PC-9 (cell line): ENCODE measurements at regions not wholly inside any gene's neighbourhood (a gene's known extent, or its start where the extent isn't known, plus 50 kb on each side); places are given as distances from the start of the nearest gene placed in this dataset.

Source experiments
- BruUV-seq: library from RNA; stranded (reverse); fragments of 400-500 nt; replicated peaks from 2 replicates; lab custom pipeline; 2021; lab: Mats Ljungman, UMichigan
- CTCF ChIA-PET: fragments of 300-600 bp; sonication (Branson Sonifier 250); formaldehyde crosslinking; loops from one replicate; lab custom pipeline; 2022; ENCODE audit warnings: antibody characterized with exemption; lab: Charles Lee
- POLR2A ChIA-PET: fragments of 300-600 bp; sonication (Branson Sonifier 250); formaldehyde crosslinking; loops from one replicate; lab custom pipeline; 2022; ENCODE audit warnings: antibody characterized with exemption; ENCODE audit not compliant: unreplicated experiment; lab: Charles Lee
- DNase-seq, 2 experiments: peaks; one replicate each; pipeline versions ENCODE4 v3.0.0 to v3.0.0-alpha.2; 2015 to 2022; ENCODE audit warnings: mixed read lengths in 1 of 2
- H2AFZ ChIP-seq: fragments of 200-600 bp; sonication (generic); 2 replicates; pipeline ENCODE4 v1.8.1; 2017; ENCODE audit warnings: antibody characterized with exemption
- H3F3A ChIP-seq: fragments of 200-600 bp; sonication (generic); 2 replicates; pipeline ENCODE4 v1.8.1; 2017; ENCODE audit warnings: antibody characterized with exemption, mild to moderate bottlenecking, low read depth; ENCODE audit not compliant: insufficient read depth
- H3K27ac ChIP-seq: fragments of 200-600 bp; sonication (generic); 2 replicates; pipeline ENCODE4 v1.6.1; 2016; ENCODE audit warnings: mixed run types
- H3K27me3 ChIP-seq: fragments of 200-600 bp; sonication (generic); 2 replicates; pipeline ENCODE4 v1.6.1; 2016; ENCODE audit warnings: low read depth, mixed run types; ENCODE audit not compliant: insufficient read depth
- H3K36me3 ChIP-seq: fragments of 200-600 bp; sonication (generic); 2 replicates; pipeline ENCODE4 v1.6.1; 2016; ENCODE audit warnings: low read depth, mixed run types
- H3K4me1 ChIP-seq: fragments of 200-600 bp; sonication (generic); replicated peaks from 2 replicates; pipeline ENCODE4 v1.6.1; 2016; ENCODE audit warnings: mixed run types; ENCODE audit not compliant: insufficient read depth
- H3K4me2 ChIP-seq: fragments of 200-600 bp; sonication (generic); 2 replicates; pipeline ENCODE4 v1.6.1; 2017; ENCODE audit warnings: mixed run types
- H3K4me3 ChIP-seq: fragments of 200-600 bp; sonication (generic); 2 replicates; pipeline ENCODE4 v1.6.1; 2016; ENCODE audit warnings: mixed run types
- H3K79me2 ChIP-seq: fragments of 200-600 bp; sonication (generic); 2 replicates; pipeline ENCODE4 v1.6.1; 2017; ENCODE audit warnings: low read depth, mixed run types
- H3K9me2 ChIP-seq: fragments of 200-600 bp; sonication (generic); 2 replicates; pipeline ENCODE4 v1.8.1; 2017; ENCODE audit warnings: mild to moderate bottlenecking; ENCODE audit not compliant: insufficient read depth
- H3K9me3 ChIP-seq: fragments of 200-600 bp; sonication (generic); 2 replicates; pipeline ENCODE4 v1.8.1; 2016; ENCODE audit warnings: low read depth; ENCODE audit not compliant: insufficient read depth
- H4K20me1 ChIP-seq: fragments of 200-600 bp; sonication (generic); 2 replicates; pipeline ENCODE4 v1.8.1; 2017; ENCODE audit not compliant: insufficient read depth
- CTCF ChIP-seq: fragments of 200-600 bp; sonication (generic); conservative IDR thresholded peaks from 2 replicates; pipeline ENCODE4 v1.6.1; 2017; ENCODE audit warnings: mixed run types, antibody characterized with exemption, mild to moderate bottlenecking, moderate library complexity
- EZH2 ChIP-seq: fragments of 200-600 bp; sonication (generic); IDR thresholded peaks from 2 replicates; pipeline ENCODE4 v1.8.0; 2017; ENCODE audit warnings: antibody characterized with exemption, low read depth
- intact Hi-C: fragments of 100-400 bp; cut with micrococcal nuclease; formaldehyde crosslinking; loops from one replicate; pipeline ENCODE4 v1.10.0; 2022; ENCODE audit not compliant: unreplicated experiment

- POLR2A ChIA-PET, result no interaction called here
- no peaks in the 10 kb centered on the region for H3K9me2 ChIP-seq
- no peaks in the 10 kb centered on the region for H3K79me2 ChIP-seq
- no peaks in the 10 kb centered on the region for H3K36me3 ChIP-seq
- no peaks in the 10 kb centered on the region for H4K20me1 ChIP-seq
- no peak overlapping the region for H2AFZ ChIP-seq
- H3K4me1 ChIP-seq, result no peaks in the 10 kb centered on the region
- no peaks in the 10 kb centered on the region for H3K9me3 ChIP-seq
- peaks cover 11% of the 10 kb centered on the region; the same call in 1 of the 2 replicates for H3K27me3 ChIP-seq
- no TSS peak for BruUV-seq
- H3K27ac ChIP-seq, result no peak overlapping the region
- H3K4me3 ChIP-seq, result no peak overlapping the region
- peak in 1 of 2 experiments; percentile 7 for DNase-seq
- CTCF ChIA-PET, result interaction anchor here (0.6 kb wide), 1 partner anchor 19 kb away, joined by 3 read pairs; no protein-coding TSS in a partner anchor
- H3F3A ChIP-seq, result no peaks in the 10 kb centered on the region
- intact Hi-C loops, result no loop called here
- no peak for TF ChIP-seq EZH2
- TF ChIP-seq CTCF, result peak; percentile 63
- H3K4me2 ChIP-seq, result no peak overlapping the region
Observed at GRCh38 chr17:12545877-12546513, 119.7 kb upstream of the MYOCD start.

- Histone ChIP-seq H3K27ac (no peak overlapping the region), H3K9me2 (no peaks in the 10 kb centered on the region), H3K27me3 (peaks cover 11% of the 10 kb centered on the region; the same call in 1 of the 2 replicates), H3K4me2 (no peak overlapping the region), H3K79me2 (no peaks in the 10 kb centered on the region), H3F3A (no peaks in the 10 kb centered on the region), H3K4me3 (no peak overlapping the region), H2AFZ (no peak overlapping the region), H4K20me1 (no peaks in the 10 kb centered on the region), H3K36me3 (no peaks in the 10 kb centered on the region), H3K4me1 (no peaks in the 10 kb centered on the region), H3K9me3 (no peaks in the 10 kb centered on the region)
- no TSS peak for BruUV-seq
- DNase-seq, result no peak
- intact Hi-C loops, result no loop called here
- ChIA-PET POLR2A (no interaction called here), CTCF (no interaction called here)
- TF ChIP-seq CTCF (no peak), EZH2 (no peak)
Observed at GRCh38 chr17:12546983-12547382, 118.7 kb upstream of the MYOCD start.

- Histone ChIP-seq H3K36me3 (no peaks in the 10 kb centered on the region), H3F3A (no peaks in the 10 kb centered on the region), H3K4me3 (no peak overlapping the region), H3K27me3 (peaks cover 11% of the 10 kb centered on the region; the same call in 1 of the 2 replicates), H4K20me1 (no peaks in the 10 kb centered on the region), H3K9me3 (no peaks in the 10 kb centered on the region), H3K4me1 (no peaks in the 10 kb centered on the region), H2AFZ (no peak overlapping the region), H3K79me2 (no peaks in the 10 kb centered on the region), H3K9me2 (no peaks in the 10 kb centered on the region), H3K27ac (no peak overlapping the region), H3K4me2 (no peak overlapping the region)
- intact Hi-C loops, result no loop called here
- ChIA-PET POLR2A (no interaction called here), CTCF (no interaction called here)
- TF ChIP-seq EZH2 (no peak), CTCF (no peak)
- BruUV-seq, result no TSS peak
- no peak for DNase-seq
Observed at GRCh38 chr17:12547831-12548230, 117.9 kb upstream of the MYOCD start.
